GM19438 (cell line): ENCODE measurements at regions not wholly inside any gene's neighbourhood (a gene's known extent, or its start where the extent isn't known, plus 50 kb on each side); places are given as distances from the start of the nearest gene placed in this dataset.
"Not testable (repeated sequence)": the region's sequence is repeated elsewhere in the genome, so short reads cannot be mapped to it uniquely, and the experiment has no call there.

ENCODE experiments used
- ATAC-seq: cut with Tn5 transposase; IDR thresholded peaks from one replicate; pipeline ENCODE4 v1.9.1; 2021; ENCODE audit warnings: low read depth; ENCODE audit not compliant: unreplicated experiment

GRCh38 chr16:85445064-85445778 lies 167.9 kb upstream of the GSE1 start:
- no peak for ATAC-seq

- ATAC-seq: no peak
These were observed 167.3 kb upstream of the GSE1 start for GRCh38 chr16:85445779-85446222.

GRCh38 chr16:85446951-85447692 lies 166.0 kb upstream of the GSE1 start:
- ATAC-seq: no peak

- no peak for ATAC-seq
These were observed 165.3 kb upstream of the GSE1 start for GRCh38 chr16:85447693-85448313.

- no peak for ATAC-seq
These were observed 164.4 kb upstream of the GSE1 start for GRCh38 chr16:85448557-85449190.

DNA sequence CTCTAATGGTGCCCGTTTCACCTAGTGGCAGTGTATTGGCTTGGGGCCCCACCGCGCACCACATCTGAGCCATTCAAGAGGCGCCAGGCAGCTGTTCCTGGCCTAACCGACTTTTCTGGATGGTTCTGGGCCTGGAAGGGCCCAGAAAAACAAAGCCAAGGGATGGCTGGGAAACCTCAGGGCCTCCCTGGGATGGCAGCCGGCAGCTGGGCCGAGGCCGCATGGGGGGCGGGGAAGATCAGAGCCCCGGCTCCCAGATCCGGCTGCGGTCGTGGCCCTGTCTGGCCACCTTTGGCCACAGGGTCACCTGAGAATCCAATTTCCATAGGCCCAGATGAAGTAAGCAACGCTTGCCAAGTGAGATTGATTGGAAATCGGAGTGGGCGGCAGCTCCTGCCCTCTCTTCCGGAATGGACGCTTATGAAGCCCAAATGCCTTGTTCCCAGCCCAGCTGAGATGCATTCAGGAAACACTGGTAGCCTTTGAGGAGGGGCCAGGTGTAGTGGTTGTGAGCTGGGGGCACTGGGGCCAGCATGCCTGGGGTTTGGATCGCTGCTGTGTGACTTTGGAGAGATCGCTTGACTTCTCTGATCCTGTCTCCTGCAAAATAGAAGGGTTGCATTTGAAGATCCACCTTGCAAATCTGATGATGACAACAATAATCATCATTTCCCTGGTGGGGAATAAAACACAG lies 163.8 kb upstream of the GSE1 start:
- ATAC-seq: no peak

DNA sequence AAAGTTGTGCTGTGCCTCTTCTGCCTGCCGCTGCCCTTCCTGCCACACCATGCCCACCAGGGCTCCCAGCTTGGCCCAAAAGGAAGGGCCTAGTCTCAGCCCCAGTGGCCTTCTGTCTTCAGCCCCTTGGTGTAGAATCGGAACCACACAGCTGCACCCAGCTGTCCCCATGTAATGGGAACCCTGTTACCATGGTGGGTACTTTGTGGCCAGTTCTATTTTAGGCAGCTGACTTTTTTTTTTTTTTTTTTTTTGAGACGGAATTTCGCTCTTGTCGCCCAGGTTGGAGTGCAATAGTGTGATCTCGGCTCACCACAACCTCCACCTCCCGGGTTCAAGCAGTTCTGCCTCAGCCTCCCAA lies 163.3 kb upstream of the GSE1 start:
- ATAC-seq: no peak

- ATAC-seq: not testable (repeated sequence)
These were observed 162.0 kb upstream of the GSE1 start for GRCh38 chr16:85451142-85451541.

GRCh38 chr16:85451641-85452363 lies 161.3 kb upstream of the GSE1 start:
- ATAC-seq: no peak

DNA sequence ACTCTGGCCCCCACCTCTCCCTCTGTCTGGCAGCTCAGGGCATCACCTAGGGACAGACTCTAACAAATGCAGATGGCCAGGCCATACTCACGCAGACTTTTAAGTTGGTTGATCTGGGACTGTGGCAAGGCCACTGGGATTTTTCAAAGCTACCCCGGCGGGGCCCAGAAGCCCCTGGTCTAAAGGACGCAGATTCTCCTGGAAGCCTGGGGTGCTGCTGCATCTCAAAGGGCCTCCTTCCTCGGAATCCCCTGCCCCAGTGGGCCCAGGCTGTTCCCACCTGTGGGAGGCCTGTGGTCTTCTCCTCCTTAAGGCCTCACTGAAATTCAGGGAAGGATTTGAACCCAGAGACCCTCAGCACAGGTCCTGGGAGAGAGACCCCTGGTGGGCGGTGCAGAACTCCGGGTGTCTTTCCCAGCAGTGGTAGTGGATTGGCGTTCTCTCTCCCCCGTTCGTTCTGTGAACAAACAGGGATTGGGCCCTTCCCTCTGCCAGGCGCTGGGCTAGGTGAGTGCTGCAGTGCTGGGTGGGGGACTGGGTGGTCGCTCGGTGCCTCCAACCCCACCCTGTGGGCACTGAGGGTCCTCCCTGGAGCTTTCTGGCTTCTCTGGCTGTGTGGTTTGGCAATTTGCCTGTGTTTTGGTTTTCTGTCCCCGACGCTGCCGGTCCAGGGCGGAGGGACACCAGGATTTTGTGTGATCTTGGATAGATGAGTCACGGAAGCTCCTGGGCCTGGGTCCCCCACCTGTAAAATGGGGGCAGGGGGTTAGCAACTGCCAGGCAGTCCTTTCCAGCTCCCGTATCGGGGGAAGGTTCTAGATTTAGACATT lies 160.5 kb upstream of the GSE1 start:
- ATAC-seq: no peak

DNA sequence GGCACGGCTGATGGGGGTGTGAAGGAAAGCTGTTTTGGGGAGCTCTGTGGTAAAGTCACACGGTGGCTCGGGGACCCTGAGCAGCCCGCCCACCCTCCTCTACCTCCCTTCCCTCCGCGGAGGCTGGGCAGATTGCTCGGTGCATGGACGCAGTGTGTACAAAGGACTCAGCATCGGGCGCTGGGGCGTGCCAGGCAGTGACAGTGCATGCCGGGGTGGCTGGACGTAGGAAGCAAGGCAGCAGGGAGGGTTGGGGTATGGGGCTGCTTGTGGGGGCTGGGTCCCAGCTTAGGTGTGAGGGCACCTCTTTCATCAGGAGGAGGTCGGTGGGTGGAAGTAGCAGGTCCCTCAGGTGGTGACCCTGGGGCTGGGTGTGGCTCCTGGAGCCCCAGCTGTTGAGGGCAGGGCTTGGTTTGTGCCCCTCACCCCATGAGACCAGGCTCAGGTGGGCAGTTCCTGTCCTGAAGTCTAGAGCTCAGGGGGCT lies 159.9 kb upstream of the GSE1 start:
- no peak for ATAC-seq

GRCh38 chr16:85453703-85454102 lies 159.4 kb upstream of the GSE1 start:
- ATAC-seq: no peak

- no peak for ATAC-seq
These were observed 158.8 kb upstream of the GSE1 start for GRCh38 chr16:85454171-85454872.

DNA sequence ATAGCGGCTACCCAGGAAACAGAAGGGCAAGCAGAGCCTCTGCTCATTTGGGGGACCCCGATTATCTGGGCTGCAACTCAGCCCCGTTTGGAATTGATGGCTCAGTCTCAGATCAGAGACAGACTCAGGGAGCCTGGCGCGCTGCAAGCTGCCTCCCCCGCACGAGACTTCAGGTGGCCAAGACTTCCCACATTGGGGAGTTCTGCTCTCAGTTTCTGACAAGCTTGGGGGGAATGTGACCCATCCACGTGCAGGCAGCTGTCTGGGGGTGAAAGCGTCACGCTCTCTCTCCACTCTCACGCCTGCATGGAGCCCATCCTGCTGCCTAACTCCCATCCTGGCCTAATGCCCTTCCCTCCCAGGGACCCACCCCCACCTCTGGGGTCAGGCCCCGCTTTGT lies 157.6 kb upstream of the GSE1 start:
- no peak for ATAC-seq

DNA sequence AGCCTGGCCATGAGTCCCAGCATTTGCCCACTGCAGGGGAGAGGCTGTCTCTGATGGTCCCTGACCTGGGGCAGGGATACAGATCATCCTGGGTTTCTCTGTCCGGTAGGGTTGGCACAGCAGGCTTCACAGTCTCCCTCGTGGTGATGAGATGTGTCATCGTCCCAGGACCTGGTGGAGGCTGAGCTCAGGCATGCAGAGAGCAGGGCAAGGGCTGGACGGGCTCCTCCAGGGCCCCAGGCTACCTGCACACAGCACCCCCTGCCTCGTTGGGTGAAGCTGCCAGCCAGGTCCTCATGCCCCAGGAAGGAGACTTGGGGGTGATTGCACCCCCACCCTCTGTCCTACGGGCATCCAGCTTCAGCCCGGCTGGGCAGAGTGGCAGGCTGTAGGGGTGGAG lies 155.8 kb upstream of the GSE1 start:
- ATAC-seq: no peak

GRCh38 chr16:85458968-85459367 lies 154.2 kb upstream of the GSE1 start:
- no peak for ATAC-seq

DNA sequence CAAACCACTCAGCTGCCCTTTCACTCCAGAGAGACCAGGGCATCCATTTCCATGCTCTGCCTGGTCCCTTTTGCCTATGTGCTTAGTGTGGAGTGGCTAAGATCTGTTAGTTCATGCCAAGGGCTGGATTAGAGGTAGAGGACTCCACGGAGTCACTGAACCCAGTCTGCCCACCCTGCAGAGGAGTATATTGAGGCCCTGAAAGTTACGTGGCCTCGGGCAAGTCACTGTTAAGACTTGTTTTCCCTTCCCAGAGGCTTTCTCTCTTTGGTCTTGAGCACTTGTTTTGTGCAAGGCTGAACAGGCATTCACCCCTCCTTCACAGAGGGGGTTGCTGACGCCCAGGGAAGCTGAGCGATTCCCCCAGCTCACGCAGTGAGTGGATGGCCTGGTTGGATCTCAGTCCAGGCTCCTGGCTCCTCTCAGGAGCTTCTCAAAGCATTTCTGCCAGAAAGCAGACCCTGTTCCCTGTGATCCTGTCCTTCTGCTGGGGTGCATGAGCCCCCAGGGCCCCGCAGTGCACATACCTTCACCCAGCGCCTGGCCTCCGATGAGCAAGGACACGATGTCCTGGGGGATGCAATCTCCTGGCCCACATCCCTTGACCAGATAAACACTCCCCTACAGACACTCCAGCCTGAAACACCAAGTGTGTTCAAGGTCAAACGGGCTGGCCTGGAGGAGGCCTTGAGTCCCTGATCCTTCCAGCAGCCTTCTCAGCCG lies 153.4 kb upstream of the GSE1 start:
- ATAC-seq: no peak
